Activated CD4-positive, alpha-beta T cell treated with anti-CD3 and anti-CD28 coated beads, Interleukin-2, amount 50 U/mL, for 24 hours (primary cell): ENCODE measurements at regions not wholly inside any gene's neighbourhood (a gene's known extent, or its start where the extent isn't known, plus 50 kb on each side); places are given as distances from the start of the nearest gene placed in this dataset.

ENCODE experiments used
- DNase-seq, 2 donors: peaks; one replicate each; pipeline ENCODE4 v3.0.0-alpha.2; 2020; ENCODE audit warnings: low read depth in 1 of 2, low spot score in 1 of 2

DNA sequence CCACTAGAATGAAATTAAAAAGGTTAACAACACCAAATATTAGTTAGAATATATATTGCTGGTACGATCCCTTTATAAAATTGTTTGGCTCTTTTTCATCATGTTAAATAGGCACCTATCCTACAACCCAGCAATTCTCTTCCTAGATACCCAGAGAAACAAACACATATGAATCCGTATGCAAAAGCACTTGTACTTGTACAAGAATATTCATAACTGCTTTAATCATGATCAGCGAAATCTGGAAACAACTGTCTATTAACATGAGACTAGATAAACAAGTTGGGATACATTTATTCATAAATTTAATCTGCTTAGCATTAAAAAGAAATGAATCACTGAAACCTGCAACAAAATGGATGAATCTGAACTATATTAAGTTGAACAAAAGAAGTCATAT, 113.7 kb upstream of the MAP1B start:
- DNase-seq, result no peak

DNA sequence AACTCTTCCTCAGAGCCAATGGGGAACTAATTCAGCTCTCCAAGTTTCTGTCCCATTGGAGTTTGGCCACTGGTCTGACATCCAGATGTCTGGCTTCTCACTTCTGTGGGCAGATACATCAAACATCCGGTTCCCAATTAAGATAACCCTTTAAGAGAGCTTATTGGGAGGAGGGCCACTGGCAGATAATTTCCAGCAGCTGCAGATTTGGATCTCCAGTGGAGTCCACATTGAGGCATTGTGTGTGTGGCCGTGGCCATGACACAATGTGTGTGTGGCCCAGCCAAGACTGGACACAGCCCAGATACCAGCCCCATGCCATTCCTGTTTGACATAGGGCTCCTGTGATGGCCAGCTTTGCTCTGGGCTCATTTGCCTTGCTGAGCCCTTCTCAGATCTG, 110.5 kb upstream of the MAP1B start:
- no peak for DNase-seq

DNA sequence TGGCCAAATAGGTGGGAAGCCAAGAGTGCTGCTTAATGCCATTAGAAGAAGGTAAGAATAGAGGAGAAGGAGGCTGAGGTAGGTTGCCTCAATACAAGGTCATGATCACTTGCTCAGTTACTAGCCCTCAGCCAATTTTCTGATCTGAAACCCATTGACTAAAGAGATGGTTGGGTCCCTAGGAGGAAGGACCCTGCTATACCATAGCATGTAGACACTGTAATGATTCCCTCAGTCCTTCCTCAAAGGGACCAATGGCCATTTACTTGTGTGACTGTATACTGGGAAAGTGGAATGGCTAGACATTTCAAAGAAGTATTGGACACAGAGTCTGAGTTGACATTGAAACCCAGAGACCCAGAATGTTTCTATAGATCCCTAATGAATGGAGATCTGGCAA, 108.5 kb upstream of the MAP1B start:
- no peak for DNase-seq

- no peak for DNase-seq
Measured at GRCh38 chr5:72000707-72001106, 106.6 kb upstream of the MAP1B start.

DNA sequence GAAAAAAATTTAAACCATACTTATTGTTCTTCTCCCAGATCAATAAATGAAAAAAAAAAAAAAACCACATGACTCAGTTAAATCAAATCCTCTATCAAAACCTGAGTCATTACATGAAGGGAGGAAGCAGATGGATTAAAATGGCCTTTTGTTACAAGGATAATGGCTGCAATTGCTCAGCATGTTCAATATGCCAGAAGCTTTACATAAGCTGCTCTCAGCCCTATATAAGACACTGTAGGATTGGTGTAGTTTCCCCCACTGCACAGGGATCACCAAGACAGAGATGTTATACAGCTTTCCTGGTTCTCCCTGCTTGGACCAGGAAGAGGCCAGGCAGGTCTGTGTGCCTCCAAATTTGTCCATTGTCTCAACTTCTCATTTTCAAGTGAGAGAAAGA, 101.6 kb upstream of the MAP1B start:
- no peak for DNase-seq

DNA sequence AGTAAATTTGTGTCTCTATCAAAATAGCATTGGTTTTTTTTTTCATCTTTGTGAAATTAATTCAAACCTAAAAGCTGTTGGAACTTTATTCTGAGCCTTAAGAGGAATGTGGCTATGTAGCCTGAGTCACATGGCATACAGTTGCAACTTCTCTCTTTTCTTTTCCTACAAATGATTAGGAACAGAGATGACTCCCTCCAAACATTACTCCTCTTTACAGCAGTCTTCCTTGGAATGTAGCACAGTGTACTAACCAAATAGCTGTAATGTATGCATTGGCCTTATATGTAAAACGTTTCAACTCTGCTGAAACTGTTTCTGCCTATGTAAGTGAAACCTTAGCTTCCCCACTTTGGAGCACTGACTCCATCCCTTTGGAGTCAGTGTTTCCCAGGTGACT, 100.9 kb upstream of the MAP1B start:
- DNase-seq, result no peak

GRCh38 chr5:72007336-72008111, 99.8 kb upstream of the MAP1B start:
- no peak for DNase-seq

DNA sequence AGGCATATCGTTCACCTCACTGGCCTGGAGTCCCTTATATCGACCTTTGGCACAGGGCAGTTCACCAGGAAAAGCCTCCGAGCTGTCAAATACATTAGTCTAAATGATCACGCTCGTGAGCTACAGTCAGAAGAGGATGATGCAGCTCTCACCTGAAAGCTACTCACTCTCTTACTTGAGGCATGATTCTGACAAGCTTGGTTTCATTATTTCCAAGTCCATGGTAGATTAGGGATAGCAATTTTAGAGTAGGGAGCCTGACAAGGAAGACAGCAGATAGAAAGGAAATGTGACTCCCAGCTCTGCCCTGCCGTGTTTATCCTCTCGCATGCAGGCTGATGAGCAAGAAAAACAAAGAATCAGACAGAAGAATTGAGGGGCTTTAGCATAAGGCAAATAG, 98.0 kb upstream of the MAP1B start:
- no peak for DNase-seq

DNA sequence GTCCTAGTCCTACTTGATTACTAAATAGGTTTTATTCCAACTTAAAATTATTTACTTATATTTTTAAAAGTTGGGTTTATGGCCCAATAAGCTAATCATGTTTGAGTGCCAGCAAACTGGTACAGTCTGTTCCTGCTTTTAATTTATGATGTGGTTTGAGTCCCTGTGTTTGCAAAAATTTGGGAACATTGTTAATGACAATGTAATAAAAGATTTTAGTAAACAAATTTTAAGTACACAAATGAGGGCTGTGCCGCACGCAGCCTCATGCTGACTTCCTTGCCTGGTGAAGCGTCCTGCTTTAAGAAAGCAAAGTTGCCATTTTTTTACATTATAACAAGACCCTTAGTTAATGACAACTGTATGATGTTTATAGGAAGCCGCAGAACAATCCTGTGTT, 96.8 kb upstream of the MAP1B start:
- DNase-seq, result no peak

DNA sequence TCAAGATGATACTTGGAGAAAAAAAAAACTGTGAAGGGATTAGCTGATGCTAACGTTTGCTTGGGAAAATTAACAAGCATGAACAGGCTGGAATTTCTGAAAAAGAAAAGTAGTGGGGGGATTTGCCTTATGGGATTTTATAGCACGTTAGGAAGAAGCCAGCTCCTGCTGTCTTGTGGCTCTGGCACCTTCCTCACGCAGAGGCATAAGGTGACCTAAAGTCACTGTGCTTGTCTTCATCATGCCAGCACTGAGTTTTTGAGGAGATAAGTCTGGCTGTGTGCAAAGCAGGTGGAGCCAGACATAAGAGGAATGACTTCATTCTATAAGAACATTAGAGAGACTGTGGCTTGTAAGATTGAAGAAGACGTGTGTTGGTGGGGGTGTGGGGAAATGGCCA, 94.4 kb upstream of the MAP1B start:
- no peak for DNase-seq

DNA sequence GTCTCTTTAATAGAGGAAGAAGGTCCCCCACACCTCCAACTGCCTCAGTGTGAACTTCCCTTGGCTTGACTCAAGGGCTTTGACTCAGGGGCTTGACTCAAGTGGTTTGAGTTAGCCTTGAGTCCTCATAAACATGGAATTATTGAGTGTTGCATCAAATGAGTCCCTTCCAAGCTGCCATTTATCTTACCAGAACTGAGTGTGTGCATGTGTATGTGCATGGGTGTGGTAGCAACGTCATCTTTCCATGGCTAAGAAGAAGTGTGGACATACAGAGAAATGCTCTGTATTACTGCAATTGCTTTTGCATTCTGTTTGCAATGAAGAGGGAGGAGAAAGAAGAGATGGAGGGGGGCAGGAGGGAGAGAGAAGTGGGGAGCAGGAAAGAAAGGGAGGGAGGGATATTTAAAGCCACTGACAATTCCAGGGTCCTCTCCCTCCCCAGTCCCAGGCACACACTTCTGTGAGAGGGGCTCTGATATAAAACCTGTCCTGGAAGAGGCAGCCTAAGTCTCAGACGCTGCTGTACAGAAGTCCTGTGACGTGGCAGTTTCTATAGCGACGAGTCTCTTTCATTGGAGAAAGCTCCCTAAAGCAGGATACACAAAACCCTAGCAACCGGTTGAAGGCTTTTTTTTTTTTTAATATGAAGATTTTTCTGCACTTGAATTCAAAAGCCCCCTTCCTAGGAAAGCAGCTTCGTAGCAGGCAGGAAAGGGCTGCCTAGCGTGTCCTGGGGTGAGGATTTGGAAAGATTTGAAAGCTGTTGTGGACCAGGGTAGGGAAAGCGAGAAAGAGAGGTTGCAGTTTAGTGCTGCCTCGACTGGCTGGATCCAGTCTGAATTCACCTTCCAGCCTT, 93.3 kb upstream of the MAP1B start:
- no peak for DNase-seq

- no peak for DNase-seq
Measured at GRCh38 chr5:72015103-72015548, 92.1 kb upstream of the MAP1B start.

DNA sequence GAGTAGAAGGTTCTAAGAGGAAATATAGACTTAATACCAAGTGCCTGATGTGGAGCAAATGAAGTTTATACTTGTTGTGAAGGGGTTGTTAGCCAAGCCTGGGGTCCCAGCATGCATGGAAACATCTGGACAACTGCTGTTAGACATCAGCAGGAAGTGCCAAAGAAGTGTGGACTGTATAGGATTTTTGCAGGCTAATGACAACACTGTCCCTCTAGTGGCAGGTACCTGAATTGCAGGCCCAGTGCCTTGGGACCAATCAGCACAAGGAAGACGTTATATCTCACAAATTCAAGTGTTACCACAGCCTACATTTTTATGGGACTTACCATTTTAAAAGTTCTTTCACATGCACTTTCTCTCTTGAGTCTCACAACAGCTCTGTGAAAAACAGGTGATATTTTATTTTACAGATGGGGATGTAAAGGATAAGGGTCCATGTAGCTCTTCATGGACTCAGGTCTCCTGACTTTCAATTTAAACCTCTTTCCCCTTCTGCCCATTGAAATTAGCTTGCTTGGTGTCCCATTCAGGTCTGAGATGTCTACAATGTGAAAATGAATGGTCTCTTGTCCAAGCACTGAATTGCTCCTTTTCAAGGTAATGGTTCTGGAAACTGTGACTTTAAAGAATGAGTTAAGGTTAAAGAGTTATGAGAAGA, 89.0 kb upstream of the MAP1B start:
- peak; percentile 25 to 53 for DNase-seq

DNA sequence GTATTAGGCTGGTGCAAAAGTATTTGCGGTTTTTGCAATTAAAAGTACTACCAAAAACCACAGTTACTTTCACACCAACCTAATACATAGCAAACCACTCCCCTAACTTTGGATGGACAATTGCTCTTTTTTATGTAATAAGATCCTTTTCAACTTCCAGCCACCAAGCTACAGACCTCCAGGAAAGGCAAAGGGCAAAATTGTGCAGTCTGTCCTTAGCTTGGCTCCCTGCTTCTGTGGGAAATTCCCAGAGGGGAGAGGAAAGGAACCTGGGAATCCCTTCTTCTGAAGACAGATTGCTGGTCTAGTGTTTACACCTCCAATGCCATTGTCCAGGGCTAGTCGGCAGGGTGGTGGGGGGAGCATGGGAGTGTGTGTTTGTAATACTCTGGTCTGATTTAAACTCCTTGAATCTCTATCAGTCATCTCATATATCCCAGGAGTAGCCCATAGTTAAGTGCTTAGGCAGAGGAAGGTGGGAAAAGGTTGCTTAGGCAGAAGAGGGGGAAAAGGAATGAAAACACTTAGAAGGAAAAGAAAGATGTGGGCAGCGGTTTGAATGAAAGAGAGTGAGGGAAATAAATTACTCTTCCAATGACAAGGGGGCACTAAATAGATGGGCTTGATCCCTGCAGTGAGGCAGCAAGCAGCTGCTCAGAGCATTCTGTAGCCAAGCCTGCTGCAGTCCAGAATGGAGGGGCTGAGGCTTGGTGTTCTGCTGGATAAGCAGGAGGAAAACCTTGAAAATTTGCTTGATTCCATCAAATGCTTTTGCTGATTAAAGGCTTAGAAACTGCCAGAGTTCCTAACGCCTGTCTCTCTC, 86.9 kb upstream of the MAP1B start:
- DNase-seq, result no peak

GRCh38 chr5:72021651-72022357, 85.5 kb upstream of the MAP1B start:
- no peak for DNase-seq

DNA sequence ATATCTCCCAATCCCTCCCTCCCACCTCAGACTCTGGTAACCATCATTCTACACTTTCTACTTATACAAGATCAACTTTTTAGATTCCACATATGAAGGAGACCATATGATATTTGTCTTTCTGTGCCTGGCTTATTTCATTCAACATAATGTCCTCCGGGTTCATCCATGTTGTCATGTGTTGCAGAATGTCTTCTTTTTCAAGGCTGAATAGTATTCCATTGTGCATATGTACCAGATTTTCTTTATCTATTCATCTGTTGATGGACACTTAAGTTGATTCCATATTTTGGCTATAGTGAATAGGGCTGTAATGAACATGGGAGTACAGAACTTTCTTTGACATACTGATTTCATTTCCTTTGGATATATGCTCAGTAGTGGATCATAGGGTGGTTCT, 78.9 kb upstream of the MAP1B start:
- no peak for DNase-seq

DNA sequence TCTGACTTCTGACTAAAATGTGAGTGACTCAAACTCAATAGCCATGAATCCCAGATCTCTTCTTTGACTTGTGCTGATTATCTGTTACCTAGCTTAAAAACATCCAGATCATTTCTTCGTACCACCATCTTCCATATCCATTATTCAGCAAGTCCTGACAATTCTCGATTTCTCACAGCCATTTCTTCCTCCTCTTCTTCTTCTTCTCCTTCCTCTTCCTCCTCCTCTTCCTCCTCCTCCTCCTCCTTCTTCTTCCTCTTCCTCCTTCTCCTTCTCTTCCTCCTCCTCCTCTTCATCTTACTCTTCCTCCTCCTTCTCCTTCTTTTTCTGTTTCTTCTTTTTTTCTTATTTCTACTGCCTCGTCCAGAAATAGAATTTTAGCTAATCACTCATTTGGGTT, 77.0 kb upstream of the MAP1B start:
- no peak for DNase-seq

- no peak for DNase-seq
Measured at GRCh38 chr5:72032788-72033187, 74.5 kb upstream of the MAP1B start.

DNA sequence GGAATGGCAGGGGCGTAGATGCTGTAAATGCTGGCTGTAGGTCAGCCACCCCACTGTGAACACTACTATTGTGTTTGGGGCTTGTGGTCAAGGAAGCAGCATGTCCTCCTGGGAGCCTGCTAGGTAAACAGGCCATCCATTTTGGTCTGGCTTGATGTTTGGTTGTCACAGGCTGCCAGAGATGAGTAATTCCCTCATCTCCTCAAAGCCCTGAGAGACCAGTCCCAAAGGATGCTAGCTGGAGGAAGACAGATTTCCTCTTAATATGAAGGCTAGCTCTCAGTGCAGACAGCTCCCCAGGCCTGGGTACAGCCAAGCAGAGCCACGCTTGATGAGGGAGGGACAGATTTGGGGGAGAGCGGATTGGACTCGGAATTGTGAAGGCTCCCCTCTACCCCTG, 72.5 kb upstream of the MAP1B start:
- no peak for DNase-seq

GRCh38 chr5:72035831-72036230, 71.4 kb upstream of the MAP1B start:
- no peak for DNase-seq

DNA sequence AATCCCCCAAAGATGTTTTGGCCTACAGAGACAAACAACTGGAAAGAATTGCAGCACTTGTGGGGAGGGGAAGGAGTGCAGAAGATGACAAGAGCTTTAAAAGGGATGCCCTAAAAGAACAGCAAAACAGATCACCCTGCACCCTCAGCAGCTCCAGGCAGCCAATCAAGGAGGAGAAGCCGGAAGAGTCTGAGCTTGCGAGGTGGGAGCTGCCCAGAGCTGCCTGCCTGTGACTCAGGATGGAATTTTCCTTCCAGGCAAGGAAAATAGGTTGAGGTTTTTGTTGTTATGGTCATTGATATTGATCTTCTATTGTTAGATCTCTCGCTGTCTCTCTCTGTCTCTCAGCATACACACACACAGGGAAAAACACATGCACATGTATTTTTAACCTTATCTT, 70.3 kb upstream of the MAP1B start:
- DNase-seq, result no peak
